ENCODE measurements at regions not wholly inside any gene's neighbourhood (a gene's known extent, or its start where the extent isn't known, plus 50 kb on each side); places are given as distances from the start of the nearest gene placed in this dataset.

GRCh38 chr2:45301307-45302277, 292.3 kb upstream of the SIX2 start:
- Histone ChIP-seq H3K4me3 (ENCODE audit: low read length in 2 of 2) (no peak overlapping the region), H3K27me3 (ENCODE audit: control insufficient read depth in 1 of 2, insufficient read depth in 2 of 2, low read length in 2 of 2) (no peaks in the 10 kb centered on the region), H3K4me1 (ENCODE audit: control insufficient read depth, insufficient read depth, low read length) (no peaks in the 10 kb centered on the region), H3K27ac (ENCODE audit: low read length) (no peak overlapping the region), H3K36me3 (ENCODE audit: control insufficient read depth in 2 of 2, insufficient read depth in 2 of 2, low read length in 2 of 2) (no peaks in the 10 kb centered on the region), H3K9me3 (ENCODE audit: control insufficient read depth in 2 of 2, low read length in 2 of 2) (no peaks in the 10 kb centered on the region), H3K9ac (ENCODE audit: low read length in 2 of 2) (no peak overlapping the region)

GRCh38 chr2:45300026-45300750, 290.9 kb upstream of the SIX2 start:
- Histone ChIP-seq H3K4me1 (ENCODE audit: control insufficient read depth, insufficient read depth, low read length) (no peaks in the 10 kb centered on the region), H3K4me3 (ENCODE audit: low read length in 2 of 2) (no peak overlapping the region), H3K27me3 (ENCODE audit: control insufficient read depth in 1 of 2, insufficient read depth in 2 of 2, low read length in 2 of 2) (no peaks in the 10 kb centered on the region), H3K27ac (ENCODE audit: low read length) (no peak overlapping the region), H3K36me3 (ENCODE audit: control insufficient read depth in 2 of 2, insufficient read depth in 2 of 2, low read length in 2 of 2) (no peaks in the 10 kb centered on the region), H3K9me3 (ENCODE audit: control insufficient read depth in 2 of 2, low read length in 2 of 2) (no peaks in the 10 kb centered on the region), H3K9ac (ENCODE audit: low read length in 2 of 2) (no peak overlapping the region)

DNA sequence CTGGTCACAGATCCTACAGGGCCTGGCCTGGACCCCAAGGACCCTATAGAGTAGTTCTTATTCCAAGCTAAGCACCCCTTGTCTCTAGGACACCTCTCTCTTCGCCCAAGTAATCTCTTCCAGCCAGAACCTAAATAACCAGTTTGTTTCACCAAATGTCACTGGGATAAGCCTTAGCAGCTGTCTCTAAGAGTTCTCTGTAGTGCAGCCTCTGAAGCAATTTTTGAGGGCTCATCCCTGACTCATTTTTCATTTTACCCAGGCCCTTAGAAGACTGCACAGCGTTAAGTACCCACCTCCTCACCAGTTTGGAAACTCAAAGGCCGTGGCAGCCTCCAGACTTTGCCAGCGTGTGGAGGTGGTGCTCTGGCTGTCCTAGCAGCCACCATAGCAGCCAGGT, 290.1 kb upstream of the SIX2 start:
- no peaks in the 10 kb centered on the region for H3K9me3 ChIP-seq (ENCODE audit: control insufficient read depth in 2 of 2, low read length in 2 of 2)
- no peak overlapping the region for H3K4me3 ChIP-seq (ENCODE audit: low read length in 2 of 2)
- no peak overlapping the region for H3K27ac ChIP-seq (ENCODE audit: low read length)
- H3K27me3 ChIP-seq (ENCODE audit: control insufficient read depth in 1 of 2, insufficient read depth in 2 of 2, low read length in 2 of 2) = no peaks in the 10 kb centered on the region
- no peaks in the 10 kb centered on the region for H3K4me1 ChIP-seq (ENCODE audit: control insufficient read depth, insufficient read depth, low read length)
- H3K36me3 ChIP-seq (ENCODE audit: control insufficient read depth in 2 of 2, insufficient read depth in 2 of 2, low read length in 2 of 2) = no peaks in the 10 kb centered on the region
- no peak overlapping the region for H3K9ac ChIP-seq (ENCODE audit: low read length in 2 of 2)

DNA sequence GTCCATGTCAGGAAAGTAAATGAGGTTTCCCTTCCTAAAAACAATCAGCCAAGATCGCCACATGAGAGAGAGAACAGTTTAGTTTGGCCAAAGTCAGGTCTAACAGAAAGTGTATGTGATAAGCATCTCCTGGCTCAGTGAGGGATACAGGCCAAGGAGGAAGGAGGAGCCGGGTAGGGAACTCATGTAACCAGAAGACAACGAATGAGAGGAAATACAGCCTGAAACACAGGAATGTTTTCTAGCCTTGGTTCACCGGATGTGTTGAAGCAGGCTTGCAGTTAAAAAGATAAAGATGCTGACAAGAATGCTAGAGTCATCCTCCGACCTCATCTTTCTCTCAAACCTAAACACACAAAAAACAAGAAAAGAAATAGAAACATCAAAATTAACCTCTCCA, 283.9 kb upstream of the SIX2 start:
- Histone ChIP-seq H3K27me3 (ENCODE audit: control insufficient read depth in 1 of 2, insufficient read depth in 2 of 2, low read length in 2 of 2) (no peaks in the 10 kb centered on the region), H3K9me3 (ENCODE audit: control insufficient read depth in 2 of 2, low read length in 2 of 2) (no peaks in the 10 kb centered on the region), H3K4me1 (ENCODE audit: control insufficient read depth, insufficient read depth, low read length) (no peaks in the 10 kb centered on the region), H3K27ac (ENCODE audit: low read length) (no peak overlapping the region), H3K4me3 (ENCODE audit: low read length in 2 of 2) (no peak overlapping the region), H3K9ac (ENCODE audit: low read length in 2 of 2) (no peak overlapping the region), H3K36me3 (ENCODE audit: control insufficient read depth in 2 of 2, insufficient read depth in 2 of 2, low read length in 2 of 2) (no peaks in the 10 kb centered on the region)

- Histone ChIP-seq H3K4me1 (ENCODE audit: control insufficient read depth, insufficient read depth, low read length) (no peaks in the 10 kb centered on the region), H3K36me3 (ENCODE audit: control insufficient read depth in 2 of 2, insufficient read depth in 2 of 2, low read length in 2 of 2) (no peaks in the 10 kb centered on the region), H3K4me3 (ENCODE audit: low read length in 2 of 2) (no peak overlapping the region), H3K27me3 (ENCODE audit: control insufficient read depth in 1 of 2, insufficient read depth in 2 of 2, low read length in 2 of 2) (no peaks in the 10 kb centered on the region), H3K9me3 (ENCODE audit: control insufficient read depth in 2 of 2, low read length in 2 of 2) (no peaks in the 10 kb centered on the region), H3K9ac (ENCODE audit: low read length in 2 of 2) (no peak overlapping the region), H3K27ac (ENCODE audit: low read length) (no peak overlapping the region)
Measured at GRCh38 chr2:45291296-45291701, 282.0 kb upstream of the SIX2 start.

- no peaks in the 10 kb centered on the region for H3K4me1 ChIP-seq (ENCODE audit: control insufficient read depth, insufficient read depth, low read length)
- H3K4me3 ChIP-seq (ENCODE audit: low read length in 2 of 2) = no peak overlapping the region
- H3K27ac ChIP-seq (ENCODE audit: low read length) = no peak overlapping the region
- H3K27me3 ChIP-seq (ENCODE audit: control insufficient read depth in 1 of 2, insufficient read depth in 2 of 2, low read length in 2 of 2) = no peaks in the 10 kb centered on the region
- no peaks in the 10 kb centered on the region for H3K9me3 ChIP-seq (ENCODE audit: control insufficient read depth in 2 of 2, low read length in 2 of 2)
- H3K36me3 ChIP-seq (ENCODE audit: control insufficient read depth in 2 of 2, insufficient read depth in 2 of 2, low read length in 2 of 2) = no peaks in the 10 kb centered on the region
- H3K9ac ChIP-seq (ENCODE audit: low read length in 2 of 2) = no peak overlapping the region
Measured at GRCh38 chr2:45289997-45290709, 280.9 kb upstream of the SIX2 start.

- H3K36me3 ChIP-seq (ENCODE audit: control insufficient read depth in 2 of 2, insufficient read depth in 2 of 2, low read length in 2 of 2) = no peaks in the 10 kb centered on the region
- H3K27ac ChIP-seq (ENCODE audit: low read length) = no peak overlapping the region
- H3K9me3 ChIP-seq (ENCODE audit: control insufficient read depth in 2 of 2, low read length in 2 of 2) = no peaks in the 10 kb centered on the region
- H3K4me1 ChIP-seq (ENCODE audit: control insufficient read depth, insufficient read depth, low read length) = peaks cover 6% of the 10 kb centered on the region
- no peak overlapping the region for H3K9ac ChIP-seq (ENCODE audit: low read length in 2 of 2)
- no peak overlapping the region for H3K4me3 ChIP-seq (ENCODE audit: low read length in 2 of 2)
- H3K27me3 ChIP-seq (ENCODE audit: control insufficient read depth in 1 of 2, insufficient read depth in 2 of 2, low read length in 2 of 2) = no peaks in the 10 kb centered on the region
Measured at GRCh38 chr2:45288532-45289417, 279.5 kb upstream of the SIX2 start.

- Histone ChIP-seq H3K9ac (ENCODE audit: low read length in 2 of 2) (no peak overlapping the region), H3K27me3 (ENCODE audit: control insufficient read depth in 1 of 2, insufficient read depth in 2 of 2, low read length in 2 of 2) (no peaks in the 10 kb centered on the region), H3K27ac (ENCODE audit: low read length) (no peak overlapping the region), H3K9me3 (ENCODE audit: control insufficient read depth in 2 of 2, low read length in 2 of 2) (no peaks in the 10 kb centered on the region), H3K36me3 (ENCODE audit: control insufficient read depth in 2 of 2, insufficient read depth in 2 of 2, low read length in 2 of 2) (no peaks in the 10 kb centered on the region), H3K4me3 (ENCODE audit: low read length in 2 of 2) (no peak overlapping the region), H3K4me1 (ENCODE audit: control insufficient read depth, insufficient read depth, low read length) (peaks cover 13% of the 10 kb centered on the region)
Measured at GRCh38 chr2:45287045-45287444, 277.8 kb upstream of the SIX2 start.

GRCh38 chr2:45285771-45286390, 276.6 kb upstream of the SIX2 start:
- Histone ChIP-seq H3K4me3 (ENCODE audit: low read length in 2 of 2) (no peak overlapping the region), H3K27ac (ENCODE audit: low read length) (no peak overlapping the region), H3K27me3 (ENCODE audit: control insufficient read depth in 1 of 2, insufficient read depth in 2 of 2, low read length in 2 of 2) (no peaks in the 10 kb centered on the region), H3K36me3 (ENCODE audit: control insufficient read depth in 2 of 2, insufficient read depth in 2 of 2, low read length in 2 of 2) (no peaks in the 10 kb centered on the region), H3K9me3 (ENCODE audit: control insufficient read depth in 2 of 2, low read length in 2 of 2) (no peaks in the 10 kb centered on the region), H3K9ac (ENCODE audit: low read length in 2 of 2) (no peak overlapping the region), H3K4me1 (ENCODE audit: control insufficient read depth, insufficient read depth, low read length) (peaks cover 13% of the 10 kb centered on the region)
